ENCODE measurements at regions not wholly inside any gene's neighbourhood (a gene's known extent, or its start where the extent isn't known, plus 50 kb on each side); places are given as distances from the start of the nearest gene placed in this dataset.

DNA sequence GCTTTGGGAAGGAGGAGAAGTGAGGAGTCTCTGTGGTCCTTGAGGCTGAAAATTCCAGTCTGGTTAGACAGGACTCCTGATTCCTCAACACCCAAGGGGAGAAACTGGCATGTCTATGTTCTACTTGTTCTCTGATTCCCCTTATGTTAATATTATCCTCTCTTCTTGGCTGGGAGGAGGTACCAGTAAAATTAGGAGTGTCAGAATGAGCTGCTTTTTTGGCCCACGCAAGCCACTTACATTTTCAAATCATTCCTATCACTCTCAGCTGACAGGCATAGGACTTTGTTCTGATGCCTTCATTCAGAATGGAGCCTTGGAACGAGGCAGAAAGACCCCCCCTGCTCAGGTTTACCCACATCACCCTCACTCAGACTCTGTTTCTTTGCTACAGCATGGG, 1077.2 kb downstream of the BCL11B start:
- no TSS peak for BruUV-seq (replicated peaks)
- intact Hi-C loops (cut with micrococcal nuclease), result no loop called here
- H3K4me3 ChIP-seq (replicated peaks in 1 of 3; ENCODE audit: insufficient read depth in 1 of 3, low read depth in 1 of 3, low read length in 3 of 3), result no peak overlapping the region
- H3K4me1 ChIP-seq (ENCODE audit: control insufficient read depth, extremely low read depth, insufficient read depth, low read length), result no peaks in the 10 kb centered on the region
- ChIA-PET POLR2A (no interaction called here), CTCF (no interaction called here)
- H3K36me3 ChIP-seq (ENCODE audit: control insufficient read depth in 2 of 2, extremely low read depth in 1 of 2, insufficient read depth in 2 of 2, low read length in 2 of 2), result no peaks in the 10 kb centered on the region
- DNase-seq (ENCODE audit: low read depth, low spot score) (no peak), FAIRE-seq (no peak)
- dilution Hi-C loops (cut with MboI; ENCODE audit: extremely low pct_ligation_motif_present, low sequenced_read_pairs), result no loop called here
- TF ChIP-seq POLR2AphosphoS5 (IDR thresholded peaks at IDR 0.05; ENCODE audit: insufficient read depth, low read depth, low read length), result no peak
- TF ChIP-seq MAX (IDR thresholded peaks at IDR 0.05; ENCODE audit: insufficient read depth, insufficient read length), result no peak
- TF ChIP-seq POLR2A (IDR thresholded peaks at IDR 0.05; ENCODE audit: low read depth, low read length), result no peak
- no peak for TF ChIP-seq EZH2 (IDR thresholded peaks at IDR 0.05; ENCODE audit: borderline replicate concordance, low read depth, low read length, severe bottlenecking)
- TF ChIP-seq JUN (IDR thresholded peaks at IDR 0.05; ENCODE audit: borderline replicate concordance, insufficient read depth, insufficient read length, low read depth), result no peak
- no peak for TF ChIP-seq GATA2 (IDR thresholded peaks at IDR 0.05; ENCODE audit: insufficient read depth, insufficient read length, low read depth, low read length)
- no peak for TF ChIP-seq MYC (IDR thresholded peaks at IDR 0.05; ENCODE audit: low read depth, low read length)
- no peak for TF ChIP-seq CTCF (IDR thresholded peaks at IDR 0.05; ENCODE audit: extremely low read depth in 1 of 2, insufficient read depth in 1 of 2, low read depth in 1 of 2, low read length in 2 of 2)
- no peak for TF ChIP-seq FOS (IDR thresholded peaks at IDR 0.05; ENCODE audit: borderline replicate concordance, insufficient read depth, low read length)
- H3K9me3 ChIP-seq (replicated peaks; ENCODE audit: control insufficient read depth, insufficient read depth, low read length), result peaks cover 2% of the 10 kb centered on the region
- H3K9me1 ChIP-seq (replicated peaks; ENCODE audit: control insufficient read depth, extremely low read depth, insufficient read depth, low read length), result no peaks in the 10 kb centered on the region
- H3K4me2 ChIP-seq (ENCODE audit: insufficient read depth, low read length), result no peak overlapping the region
- H3K9ac ChIP-seq (replicated peaks; ENCODE audit: extremely low read depth, insufficient read depth, low read length), result no peak overlapping the region
- no peak overlapping the region for H2AFZ ChIP-seq (ENCODE audit: low read depth, low read length)
- no peak overlapping the region for H3K27ac ChIP-seq (ENCODE audit: insufficient read depth, low read depth, low read length)
- H3K27me3 ChIP-seq (ENCODE audit: control insufficient read depth in 2 of 2, insufficient read depth in 2 of 2, low read length in 2 of 2), result no peaks in the 10 kb centered on the region
- H3K79me2 ChIP-seq (ENCODE audit: control insufficient read depth, insufficient read depth, low read length), result no peaks in the 10 kb centered on the region
- H4K20me1 ChIP-seq (replicated peaks; ENCODE audit: control insufficient read depth, extremely low read depth, insufficient read depth, low read length), result no peaks in the 10 kb centered on the region
